ENCODE measurements at regions not wholly inside any gene's neighbourhood (a gene's known extent, or its start where the extent isn't known, plus 50 kb on each side); places are given as distances from the start of the nearest gene placed in this dataset.

DNA sequence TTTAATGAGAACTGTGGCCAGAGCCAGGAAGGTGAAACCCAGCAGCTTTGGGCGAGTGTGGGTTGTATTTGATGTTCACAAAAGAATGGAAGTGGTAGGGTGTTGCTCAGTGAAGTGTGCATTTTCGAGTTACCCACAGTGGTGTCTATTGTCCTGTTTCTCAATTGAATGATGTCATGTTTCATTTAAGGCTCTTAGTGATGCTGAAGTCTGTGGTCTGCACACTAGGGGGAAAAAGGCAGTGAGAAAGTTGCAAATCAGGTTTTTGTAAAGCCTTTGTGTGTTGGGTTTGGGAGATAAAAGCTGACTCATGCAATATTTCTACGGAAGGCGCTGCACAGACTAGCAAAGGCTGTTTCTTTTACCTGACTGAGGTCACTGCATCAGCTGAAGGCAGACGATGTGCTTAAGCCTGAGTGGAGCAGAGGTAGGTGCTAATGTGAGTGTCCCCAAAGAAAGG is 121.1 kb downstream of the PLEKHG1 start:
- DNase-seq (ENCODE audit: low read depth), result peak; percentile 97
- TF ChIP-seq, protein P1, sequence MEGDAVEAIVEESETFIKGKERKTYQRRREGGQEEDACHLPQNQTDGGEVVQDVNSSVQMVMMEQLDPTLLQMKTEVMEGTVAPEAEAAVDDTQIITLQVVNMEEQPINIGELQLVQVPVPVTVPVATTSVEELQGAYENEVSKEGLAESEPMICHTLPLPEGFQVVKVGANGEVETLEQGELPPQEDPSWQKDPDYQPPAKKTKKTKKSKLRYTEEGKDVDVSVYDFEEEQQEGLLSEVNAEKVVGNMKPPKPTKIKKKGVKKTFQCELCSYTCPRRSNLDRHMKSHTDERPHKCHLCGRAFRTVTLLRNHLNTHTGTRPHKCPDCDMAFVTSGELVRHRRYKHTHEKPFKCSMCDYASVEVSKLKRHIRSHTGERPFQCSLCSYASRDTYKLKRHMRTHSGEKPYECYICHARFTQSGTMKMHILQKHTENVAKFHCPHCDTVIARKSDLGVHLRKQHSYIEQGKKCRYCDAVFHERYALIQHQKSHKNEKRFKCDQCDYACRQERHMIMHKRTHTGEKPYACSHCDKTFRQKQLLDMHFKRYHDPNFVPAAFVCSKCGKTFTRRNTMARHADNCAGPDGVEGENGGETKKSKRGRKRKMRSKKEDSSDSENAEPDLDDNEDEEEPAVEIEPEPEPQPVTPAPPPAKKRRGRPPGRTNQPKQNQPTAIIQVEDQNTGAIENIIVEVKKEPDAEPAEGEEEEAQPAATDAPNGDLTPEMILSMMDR (IDR thresholded peaks at IDR 0.05; ENCODE audit: insufficient read depth, low read length, poor library complexity, severe bottlenecking), result peak; percentile 16
- H3K4me3 ChIP-seq (ENCODE audit: low read depth, low read length), result peak overlapping the region; percentile 14
- H3K27me3 ChIP-seq (ENCODE audit: control insufficient read depth, insufficient read depth, low read length), result no peaks in the 10 kb centered on the region
- H3K36me3 ChIP-seq (ENCODE audit: control insufficient read depth, insufficient read depth, low read length), result no peaks in the 10 kb centered on the region

DNA sequence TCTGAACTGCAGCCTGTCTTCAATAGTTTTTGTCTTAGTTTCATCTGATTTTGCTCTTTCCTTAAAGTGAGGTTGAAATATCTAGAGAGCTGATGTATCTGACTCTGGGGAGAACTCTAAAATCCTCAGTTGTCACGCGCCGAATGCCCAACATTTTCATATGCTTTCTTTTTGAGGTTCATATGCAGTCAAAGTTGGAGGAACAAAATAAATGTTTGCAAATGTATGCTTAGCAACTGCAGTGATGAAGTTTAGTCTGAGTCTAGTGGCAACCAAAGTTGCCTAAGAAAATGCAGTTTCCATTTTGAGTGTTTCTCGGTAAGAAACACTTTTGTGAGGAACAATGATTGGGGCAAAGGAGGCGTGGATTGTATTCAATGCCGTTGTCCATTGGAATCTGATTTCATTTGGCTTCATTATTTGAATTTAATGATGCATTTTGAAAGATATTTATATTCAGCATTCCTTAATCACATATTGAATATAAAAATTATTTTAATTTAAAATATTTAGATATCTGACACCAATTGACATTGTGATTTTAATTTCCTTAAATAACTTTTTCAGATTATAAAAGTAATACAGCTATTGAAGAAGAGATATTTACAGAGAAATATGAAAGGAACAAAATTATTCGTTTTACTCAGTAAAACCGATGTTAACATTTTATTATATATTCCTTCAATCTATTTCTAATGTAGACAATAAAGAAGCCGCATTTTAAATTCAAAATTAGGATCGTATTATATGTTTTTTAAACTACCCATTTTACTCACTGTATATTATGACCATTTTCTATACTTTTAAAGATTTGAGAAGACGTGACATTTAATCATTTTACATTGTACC is 122.0 kb downstream of the PLEKHG1 start:
- peak overlapping the region; percentile 14 for H3K4me3 ChIP-seq (ENCODE audit: low read depth, low read length)
- H3K27me3 ChIP-seq (ENCODE audit: control insufficient read depth, insufficient read depth, low read length), result no peaks in the 10 kb centered on the region
- TF ChIP-seq, protein P1 (IDR thresholded peaks at IDR 0.05; ENCODE audit: insufficient read depth, low read length, poor library complexity, severe bottlenecking), result no peak
- no peak for DNase-seq (ENCODE audit: low read depth)
- no peaks in the 10 kb centered on the region for H3K36me3 ChIP-seq (ENCODE audit: control insufficient read depth, insufficient read depth, low read length)

DNA sequence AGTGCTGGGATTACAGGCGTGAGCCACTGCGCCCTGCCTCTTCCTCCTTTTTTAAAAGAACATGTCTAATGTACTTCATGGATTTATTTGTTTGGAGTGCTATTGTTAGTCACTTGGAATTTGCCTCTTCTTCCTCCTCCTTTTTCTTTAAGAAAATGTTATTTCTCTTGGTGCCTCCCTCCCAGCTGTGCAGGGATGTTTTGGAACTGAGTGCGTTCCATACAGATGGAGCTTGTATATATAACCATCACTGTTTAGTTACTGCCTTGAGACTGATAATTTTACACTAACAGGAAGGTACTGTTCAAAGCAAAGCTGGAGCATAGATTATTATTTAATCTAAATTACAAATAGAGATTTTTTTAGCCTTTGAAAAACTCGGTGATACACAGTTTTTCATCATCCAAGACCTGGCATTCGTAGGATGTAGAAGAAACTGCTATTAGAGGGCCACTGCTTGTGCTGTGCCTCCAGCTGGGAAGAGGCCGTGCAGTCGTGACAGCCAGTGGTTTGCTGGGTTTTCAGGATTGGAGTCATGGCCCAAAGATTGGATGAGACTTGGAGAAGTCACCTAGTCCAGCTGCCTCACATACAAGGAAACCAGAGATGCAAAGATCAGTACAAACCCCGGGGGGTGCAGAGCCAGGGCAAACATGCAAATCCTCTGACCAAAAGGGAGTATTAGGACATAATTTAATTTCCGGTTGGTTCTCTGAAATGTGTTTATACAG is 123.1 kb downstream of the PLEKHG1 start:
- no peak for DNase-seq (ENCODE audit: low read depth)
- Histone ChIP-seq H3K4me3 (ENCODE audit: low read depth, low read length) (no peak overlapping the region), H3K36me3 (ENCODE audit: control insufficient read depth, insufficient read depth, low read length) (no peaks in the 10 kb centered on the region), H3K27me3 (ENCODE audit: control insufficient read depth, insufficient read depth, low read length) (no peaks in the 10 kb centered on the region)
- TF ChIP-seq, protein P1 (IDR thresholded peaks at IDR 0.05; ENCODE audit: insufficient read depth, low read length, poor library complexity, severe bottlenecking), result no peak

DNA sequence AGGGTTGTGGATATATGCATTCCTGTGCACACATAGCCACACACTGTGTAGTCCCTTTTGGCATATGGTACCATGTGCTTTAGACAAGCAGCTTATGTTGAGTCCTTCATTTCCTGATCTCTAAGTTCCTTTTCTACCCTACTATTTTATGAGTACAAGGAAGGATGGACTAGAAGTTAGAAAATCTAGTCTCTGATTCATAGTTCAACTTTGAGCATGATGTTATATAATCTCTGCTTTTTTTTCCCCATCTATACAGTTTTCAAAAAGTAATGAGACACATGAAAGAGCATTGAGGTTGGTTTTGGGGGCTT is 123.6 kb downstream of the PLEKHG1 start:
- Histone ChIP-seq H3K27me3 (ENCODE audit: control insufficient read depth, insufficient read depth, low read length) (no peaks in the 10 kb centered on the region), H3K36me3 (ENCODE audit: control insufficient read depth, insufficient read depth, low read length) (no peaks in the 10 kb centered on the region), H3K4me3 (ENCODE audit: low read depth, low read length) (no peak overlapping the region)
- TF ChIP-seq, protein P1 (IDR thresholded peaks at IDR 0.05; ENCODE audit: insufficient read depth, low read length, poor library complexity, severe bottlenecking), result no peak
- DNase-seq (ENCODE audit: low read depth), result no peak

DNA sequence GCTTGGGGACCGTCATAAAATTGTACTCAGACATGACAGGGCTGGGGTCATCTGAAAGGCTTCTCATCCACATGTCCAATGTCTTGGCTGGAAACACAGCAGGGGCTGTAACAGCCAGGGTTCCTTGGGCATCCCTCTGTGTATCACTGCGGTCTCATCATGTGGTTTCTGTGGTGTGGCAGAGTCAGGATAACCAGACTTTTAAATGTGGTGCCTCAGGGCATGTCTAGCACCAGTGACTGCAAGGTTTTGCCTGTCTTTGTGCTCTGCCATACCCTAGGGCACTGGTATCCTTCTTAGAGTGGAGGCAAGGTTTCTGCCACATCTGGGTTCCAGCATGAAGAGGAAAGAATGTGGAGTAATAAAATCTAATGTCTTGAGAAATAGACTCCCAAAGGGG is 124.2 kb downstream of the PLEKHG1 start:
- TF ChIP-seq, protein P1 (IDR thresholded peaks at IDR 0.05; ENCODE audit: insufficient read depth, low read length, poor library complexity, severe bottlenecking), result no peak
- DNase-seq (ENCODE audit: low read depth), result no peak
- Histone ChIP-seq H3K27me3 (ENCODE audit: control insufficient read depth, insufficient read depth, low read length) (no peaks in the 10 kb centered on the region), H3K4me3 (ENCODE audit: low read depth, low read length) (no peak overlapping the region), H3K36me3 (ENCODE audit: control insufficient read depth, insufficient read depth, low read length) (no peaks in the 10 kb centered on the region)

Measured in kidney epithelial cell (primary cell).